ENCODE measurements at regions not wholly inside any gene's neighbourhood (a gene's known extent, or its start where the extent isn't known, plus 50 kb on each side); places are given as distances from the start of the nearest gene placed in this dataset.
"Not testable (repeated sequence)": the region's sequence is repeated elsewhere in the genome, so short reads cannot be mapped to it uniquely, and the experiment has no call there.

GRCh38 chr1:112141301-112141700 is 151.8 kb upstream of the KCND3 start:
- in situ Hi-C loops (cut with MboI; ENCODE audit: low sequenced_read_pairs, unreplicated experiment), result no loop called here
- TF ChIP-seq CTCF (IDR thresholded peaks at IDR 0.05; ENCODE audit: borderline replicate concordance, control extremely low read depth, extremely low read depth, insufficient read depth, missing control alignments), result no peak
- no peak for DNase-seq (ENCODE audit: low spot score)

- TF ChIP-seq CTCF (IDR thresholded peaks at IDR 0.05; ENCODE audit: borderline replicate concordance, control extremely low read depth, extremely low read depth, insufficient read depth, missing control alignments), result no peak
- no peak for DNase-seq (ENCODE audit: low spot score)
- in situ Hi-C loops (cut with MboI; ENCODE audit: low sequenced_read_pairs, unreplicated experiment), result no loop called here
Observed at GRCh38 chr1:112141923-112142322, 152.5 kb upstream of the KCND3 start.

- TF ChIP-seq CTCF (IDR thresholded peaks at IDR 0.05; ENCODE audit: borderline replicate concordance, control extremely low read depth, extremely low read depth, insufficient read depth, missing control alignments), result no peak
- in situ Hi-C loops (cut with MboI; ENCODE audit: low sequenced_read_pairs, unreplicated experiment), result no loop called here
- no peak for DNase-seq (ENCODE audit: low spot score)
Observed at GRCh38 chr1:112143871-112144441, 154.5 kb upstream of the KCND3 start.

GRCh38 chr1:112144733-112145426 is 155.4 kb upstream of the KCND3 start:
- DNase-seq (ENCODE audit: low spot score), result no peak
- in situ Hi-C loops (cut with MboI; ENCODE audit: low sequenced_read_pairs, unreplicated experiment), result no loop called here
- no peak for TF ChIP-seq CTCF (IDR thresholded peaks at IDR 0.05; ENCODE audit: borderline replicate concordance, control extremely low read depth, extremely low read depth, insufficient read depth, missing control alignments)

GRCh38 chr1:112146201-112146715 is 156.8 kb upstream of the KCND3 start:
- no peak for DNase-seq (ENCODE audit: low spot score)
- in situ Hi-C loops (cut with MboI; ENCODE audit: low sequenced_read_pairs, unreplicated experiment), result no loop called here
- no peak for TF ChIP-seq CTCF (IDR thresholded peaks at IDR 0.05; ENCODE audit: borderline replicate concordance, control extremely low read depth, extremely low read depth, insufficient read depth, missing control alignments)

- in situ Hi-C loops (cut with MboI; ENCODE audit: low sequenced_read_pairs, unreplicated experiment); DNase-seq (ENCODE audit: low spot score): not testable (repeated sequence)
Observed at GRCh38 chr1:112160214-112160613, 170.7 kb upstream of the KCND3 start.

GRCh38 chr1:112165375-112165774 is 175.9 kb upstream of the KCND3 start:
- in situ Hi-C loops (cut with MboI; ENCODE audit: low sequenced_read_pairs, unreplicated experiment), result no loop called here
- TF ChIP-seq CTCF (IDR thresholded peaks at IDR 0.05; ENCODE audit: borderline replicate concordance, control extremely low read depth, extremely low read depth, insufficient read depth, missing control alignments), result no peak
- DNase-seq (ENCODE audit: low spot score), result no peak

Data from GM13976 (cell line).